Loucy (cell line): ENCODE measurements at regions not wholly inside any gene's neighbourhood (a gene's known extent, or its start where the extent isn't known, plus 50 kb on each side); places are given as distances from the start of the nearest gene placed in this dataset.

Source experiments
- CTCF ChIP-seq: fragments of 200-600 bp; sonication (generic); conservative IDR thresholded peaks from 2 replicates; pipeline ENCODE4 v1.5.1; 2014; ENCODE audit warnings: mild to moderate bottlenecking, antibody characterized with exemption, low read length
- EZH2phosphoT487 ChIP-seq: fragments of 200-600 bp; IDR thresholded peaks from 2 replicates; pipeline ENCODE4 v1.6.1; 2018; ENCODE audit warnings: antibody characterized with exemption, mild to moderate bottlenecking, moderate library complexity, borderline replicate concordance

GRCh38 chr4:28232376-28232775 is 1371.7 kb downstream of the STIM2 start:
- no peak for TF ChIP-seq CTCF
- no peak for TF ChIP-seq EZH2phosphoT487
